ENCODE measurements at regions not wholly inside any gene's neighbourhood (a gene's known extent, or its start where the extent isn't known, plus 50 kb on each side); places are given as distances from the start of the nearest gene placed in this dataset.

- H3K4me3 ChIP-seq (ENCODE audit: low read depth, low read length) = no peak overlapping the region
- no peak for DNase-seq (ENCODE audit: low read depth)
- TF ChIP-seq, protein P1, sequence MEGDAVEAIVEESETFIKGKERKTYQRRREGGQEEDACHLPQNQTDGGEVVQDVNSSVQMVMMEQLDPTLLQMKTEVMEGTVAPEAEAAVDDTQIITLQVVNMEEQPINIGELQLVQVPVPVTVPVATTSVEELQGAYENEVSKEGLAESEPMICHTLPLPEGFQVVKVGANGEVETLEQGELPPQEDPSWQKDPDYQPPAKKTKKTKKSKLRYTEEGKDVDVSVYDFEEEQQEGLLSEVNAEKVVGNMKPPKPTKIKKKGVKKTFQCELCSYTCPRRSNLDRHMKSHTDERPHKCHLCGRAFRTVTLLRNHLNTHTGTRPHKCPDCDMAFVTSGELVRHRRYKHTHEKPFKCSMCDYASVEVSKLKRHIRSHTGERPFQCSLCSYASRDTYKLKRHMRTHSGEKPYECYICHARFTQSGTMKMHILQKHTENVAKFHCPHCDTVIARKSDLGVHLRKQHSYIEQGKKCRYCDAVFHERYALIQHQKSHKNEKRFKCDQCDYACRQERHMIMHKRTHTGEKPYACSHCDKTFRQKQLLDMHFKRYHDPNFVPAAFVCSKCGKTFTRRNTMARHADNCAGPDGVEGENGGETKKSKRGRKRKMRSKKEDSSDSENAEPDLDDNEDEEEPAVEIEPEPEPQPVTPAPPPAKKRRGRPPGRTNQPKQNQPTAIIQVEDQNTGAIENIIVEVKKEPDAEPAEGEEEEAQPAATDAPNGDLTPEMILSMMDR (IDR thresholded peaks at IDR 0.05; ENCODE audit: insufficient read depth, low read length) = no peak
Measured at GRCh38 chr7:13226385-13226784, 539.0 kb downstream of the ARL4A start.

- TF ChIP-seq, protein P1 (IDR thresholded peaks at IDR 0.05; ENCODE audit: insufficient read depth, low read length) = no peak
- no peak for DNase-seq (ENCODE audit: low read depth)
- no peak overlapping the region for H3K4me3 ChIP-seq (ENCODE audit: low read depth, low read length)
Measured at GRCh38 chr7:13231216-13231615, 543.8 kb downstream of the ARL4A start.

GRCh38 chr7:13235436-13235835 lies 548.0 kb downstream of the ARL4A start:
- H3K4me3 ChIP-seq (ENCODE audit: low read depth, low read length) = no peak overlapping the region
- TF ChIP-seq, protein P1 (IDR thresholded peaks at IDR 0.05; ENCODE audit: insufficient read depth, low read length) = no peak
- no peak for DNase-seq (ENCODE audit: low read depth)

DNA sequence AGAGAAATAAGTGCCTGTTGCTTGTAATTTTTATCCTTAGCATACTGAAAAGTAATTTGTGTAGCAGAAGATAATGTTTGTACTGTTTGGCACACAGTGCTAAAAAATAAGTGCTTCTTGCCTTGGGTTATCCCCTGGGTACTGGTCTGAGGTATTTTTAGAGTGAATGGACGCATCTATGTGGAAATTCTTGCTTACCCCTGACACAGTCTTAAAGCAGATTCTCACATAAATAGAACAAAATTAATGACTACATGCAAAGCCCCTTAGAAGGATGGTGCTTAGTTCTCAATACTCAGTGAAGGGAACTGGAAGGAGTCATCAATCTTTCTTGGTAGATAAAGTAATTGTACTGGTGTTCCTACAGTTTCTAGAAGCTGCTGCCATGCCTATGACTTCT lies 548.6 kb downstream of the ARL4A start:
- TF ChIP-seq, protein P1 (IDR thresholded peaks at IDR 0.05; ENCODE audit: insufficient read depth, low read length) = no peak
- peak; percentile 3 for DNase-seq (ENCODE audit: low read depth)
- no peak overlapping the region for H3K4me3 ChIP-seq (ENCODE audit: low read depth, low read length)

GRCh38 chr7:13240349-13240748 lies 552.9 kb downstream of the ARL4A start:
- DNase-seq (ENCODE audit: low read depth) = peak; percentile 27
- TF ChIP-seq, protein P1 (IDR thresholded peaks at IDR 0.05; ENCODE audit: insufficient read depth, low read length) = no peak
- no peak overlapping the region for H3K4me3 ChIP-seq (ENCODE audit: low read depth, low read length)

DNA sequence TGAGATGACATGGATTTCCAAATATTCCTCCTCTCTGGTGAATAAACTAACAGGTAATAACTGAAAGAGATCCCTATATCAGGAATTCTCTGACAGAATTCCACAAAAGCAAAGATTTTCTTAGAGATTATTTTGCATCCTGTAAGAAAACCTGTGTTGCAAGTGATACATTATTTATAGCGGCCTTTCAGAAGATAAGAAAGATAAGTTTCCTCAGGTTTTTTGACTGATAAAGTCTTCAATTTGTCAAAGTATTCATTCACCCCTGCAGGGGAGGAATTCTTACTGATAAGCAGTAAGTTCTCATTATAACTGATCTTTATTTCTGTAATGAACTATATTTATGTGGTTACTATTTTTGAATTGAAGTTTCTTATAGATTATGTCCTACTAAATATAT lies 554.0 kb downstream of the ARL4A start:
- no peak overlapping the region for H3K4me3 ChIP-seq (ENCODE audit: low read depth, low read length)
- TF ChIP-seq, protein P1 (IDR thresholded peaks at IDR 0.05; ENCODE audit: insufficient read depth, low read length) = no peak
- no peak for DNase-seq (ENCODE audit: low read depth)

- TF ChIP-seq, protein P1 (IDR thresholded peaks at IDR 0.05; ENCODE audit: insufficient read depth, low read length) = no peak
- no peak overlapping the region for H3K4me3 ChIP-seq (ENCODE audit: low read depth, low read length)
- DNase-seq (ENCODE audit: low read depth) = no peak
Measured at GRCh38 chr7:13257661-13258060, 570.2 kb downstream of the ARL4A start.
